ENCODE measurements at regions not wholly inside any gene's neighbourhood (a gene's known extent, or its start where the extent isn't known, plus 50 kb on each side); places are given as distances from the start of the nearest gene placed in this dataset.

- no peak for TF ChIP-seq CHD1 (IDR thresholded peaks at IDR 0.05; ENCODE audit: low read depth, low read length)
- no peak for TF ChIP-seq TCF12 (IDR thresholded peaks at IDR 0.05; ENCODE audit: low read depth, low read length)
- no peak for TF ChIP-seq CTCF (IDR thresholded peaks at IDR 0.05; ENCODE audit: control extremely low read depth in 1 of 3, insufficient read depth in 1 of 3, low read depth in 1 of 3, low read length in 3 of 3)
- TF ChIP-seq RFX5 (IDR thresholded peaks at IDR 0.05; ENCODE audit: borderline replicate concordance, low read depth, low read length), result no peak
These were observed 58.1 kb upstream of the IPO5 start (continued) for GRCh38 chr13:97895383-97895782.
